IPS-18a (cell line): ENCODE measurements at regions not wholly inside any gene's neighbourhood (a gene's known extent, or its start where the extent isn't known, plus 50 kb on each side); places are given as distances from the start of the nearest gene placed in this dataset.

Experiments used
- H3K27ac ChIP-seq: one replicate; pipeline ENCODE4 v1.5.1; 2013; ENCODE audit warnings: low read length
- H3K27me3 ChIP-seq: one replicate; pipeline ENCODE4 v1.6.1; 2013; ENCODE audit warnings: mild to moderate bottlenecking, low read length; ENCODE audit not compliant: control insufficient read depth, insufficient read depth
- H3K36me3 ChIP-seq: one replicate; pipeline ENCODE4 v1.6.1; 2013; ENCODE audit warnings: low read depth, low read length; ENCODE audit not compliant: control insufficient read depth
- H3K4me1 ChIP-seq: one replicate; pipeline ENCODE4 v1.6.1; 2013; ENCODE audit warnings: low read depth, low read length; ENCODE audit not compliant: control insufficient read depth
- H3K4me3 ChIP-seq: one replicate; pipeline ENCODE4 v1.5.1; 2013; ENCODE audit warnings: low read length
- H3K9ac ChIP-seq: one replicate; pipeline ENCODE4 v1.6.1; 2013; ENCODE audit warnings: mild to moderate bottlenecking, low read length, moderate library complexity
- H3K9me3 ChIP-seq: one replicate; pipeline ENCODE4 v1.6.1; 2013; ENCODE audit warnings: low read depth, low read length; ENCODE audit not compliant: control insufficient read depth

GRCh38 chr1:165147799-165148198 lies 208.7 kb downstream of the LMX1A start:
- H3K9me3 ChIP-seq = no peaks in the 10 kb centered on the region
- no peaks in the 10 kb centered on the region for H3K36me3 ChIP-seq
- H3K4me3 ChIP-seq = no peak overlapping the region
- no peak overlapping the region for H3K9ac ChIP-seq
- no peak overlapping the region for H3K27ac ChIP-seq
- peaks cover 9% of the 10 kb centered on the region for H3K27me3 ChIP-seq
- H3K4me1 ChIP-seq = no peaks in the 10 kb centered on the region

GRCh38 chr1:165144757-165145397 lies 211.6 kb downstream of the LMX1A start:
- Histone ChIP-seq H3K4me3 (no peak overlapping the region), H3K27ac (no peak overlapping the region), H3K9me3 (no peaks in the 10 kb centered on the region), H3K36me3 (no peaks in the 10 kb centered on the region), H3K27me3 (peaks cover 18% of the 10 kb centered on the region), H3K4me1 (no peaks in the 10 kb centered on the region), H3K9ac (no peak overlapping the region)

- H3K27ac ChIP-seq = no peak overlapping the region
- H3K4me3 ChIP-seq = no peak overlapping the region
- H3K4me1 ChIP-seq = no peaks in the 10 kb centered on the region
- H3K27me3 ChIP-seq = peaks cover 20% of the 10 kb centered on the region
- H3K9ac ChIP-seq = no peak overlapping the region
- H3K36me3 ChIP-seq = no peaks in the 10 kb centered on the region
- no peaks in the 10 kb centered on the region for H3K9me3 ChIP-seq
These were observed 213.0 kb downstream of the LMX1A start for GRCh38 chr1:165143437-165144065.

GRCh38 chr1:165138960-165139359 lies 217.6 kb downstream of the LMX1A start:
- Histone ChIP-seq H3K4me1 (no peaks in the 10 kb centered on the region), H3K27me3 (peaks cover 12% of the 10 kb centered on the region), H3K4me3 (no peak overlapping the region), H3K9me3 (no peaks in the 10 kb centered on the region), H3K9ac (no peak overlapping the region), H3K36me3 (no peaks in the 10 kb centered on the region), H3K27ac (no peak overlapping the region)

- no peaks in the 10 kb centered on the region for H3K36me3 ChIP-seq
- H3K27me3 ChIP-seq = peaks cover 12% of the 10 kb centered on the region
- no peaks in the 10 kb centered on the region for H3K4me1 ChIP-seq
- no peaks in the 10 kb centered on the region for H3K9me3 ChIP-seq
- H3K9ac ChIP-seq = no peak overlapping the region
- H3K4me3 ChIP-seq = no peak overlapping the region
- H3K27ac ChIP-seq = no peak overlapping the region
These were observed 218.8 kb downstream of the LMX1A start for GRCh38 chr1:165137551-165138316.

GRCh38 chr1:165134431-165134830 lies 222.1 kb downstream of the LMX1A start:
- Histone ChIP-seq H3K27ac (no peak overlapping the region), H3K4me1 (no peaks in the 10 kb centered on the region), H3K9ac (no peak overlapping the region), H3K36me3 (no peaks in the 10 kb centered on the region), H3K27me3 (no peaks in the 10 kb centered on the region), H3K4me3 (no peak overlapping the region), H3K9me3 (no peaks in the 10 kb centered on the region)

GRCh38 chr1:165129568-165130164 lies 226.8 kb downstream of the LMX1A start:
- Histone ChIP-seq H3K27me3 (no peaks in the 10 kb centered on the region), H3K9me3 (no peaks in the 10 kb centered on the region), H3K36me3 (no peaks in the 10 kb centered on the region), H3K27ac (no peak overlapping the region), H3K9ac (no peak overlapping the region), H3K4me1 (no peaks in the 10 kb centered on the region), H3K4me3 (no peak overlapping the region)

- H3K9me3 ChIP-seq = no peaks in the 10 kb centered on the region
- no peaks in the 10 kb centered on the region for H3K4me1 ChIP-seq
- H3K9ac ChIP-seq = no peak overlapping the region
- H3K4me3 ChIP-seq = no peak overlapping the region
- no peak overlapping the region for H3K27ac ChIP-seq
- peaks cover 7% of the 10 kb centered on the region for H3K27me3 ChIP-seq
- H3K36me3 ChIP-seq = no peaks in the 10 kb centered on the region
These were observed 231.7 kb downstream of the LMX1A start for GRCh38 chr1:165124772-165125171.

- H3K36me3 ChIP-seq = no peaks in the 10 kb centered on the region
- peaks cover 62% of the 10 kb centered on the region for H3K27me3 ChIP-seq
These were observed 237.4 kb downstream of the LMX1A start for GRCh38 chr1:165119086-165119485.

GRCh38 chr1:165117482-165117881 lies 239.0 kb downstream of the LMX1A start:
- no peak overlapping the region for H3K9ac ChIP-seq
- no peak overlapping the region for H3K27ac ChIP-seq
- H3K4me1 ChIP-seq = peaks cover 8% of the 10 kb centered on the region
- H3K27me3 ChIP-seq = peaks cover 55% of the 10 kb centered on the region
- peak overlapping the region; percentile 48 for H3K4me3 ChIP-seq
- H3K36me3 ChIP-seq = no peaks in the 10 kb centered on the region
- no peaks in the 10 kb centered on the region for H3K9me3 ChIP-seq

More at GRCh38 chr1:165119086-165119485, 237.4 kb downstream of the LMX1A start:
- no peaks in the 10 kb centered on the region for H3K9me3 ChIP-seq
- H3K4me1 ChIP-seq = peaks cover 5% of the 10 kb centered on the region
- no peak overlapping the region for H3K27ac ChIP-seq
- H3K9ac ChIP-seq = no peak overlapping the region
- no peak overlapping the region for H3K4me3 ChIP-seq

GRCh38 chr1:165116732-165117131 lies 239.8 kb downstream of the LMX1A start:
- H3K36me3 ChIP-seq = no peaks in the 10 kb centered on the region
- H3K27ac ChIP-seq = no peak overlapping the region
- H3K27me3 ChIP-seq = peaks cover 55% of the 10 kb centered on the region
- no peaks in the 10 kb centered on the region for H3K9me3 ChIP-seq
- no peak overlapping the region for H3K9ac ChIP-seq
- no peak overlapping the region for H3K4me3 ChIP-seq
- H3K4me1 ChIP-seq = peaks cover 8% of the 10 kb centered on the region
